ENCODE measurements at regions not wholly inside any gene's neighbourhood (a gene's known extent, or its start where the extent isn't known, plus 50 kb on each side); places are given as distances from the start of the nearest gene placed in this dataset.
"Not testable (repeated sequence)": the region's sequence is repeated elsewhere in the genome, so short reads cannot be mapped to it uniquely, and the experiment has no call there.

- Histone ChIP-seq H3K9me3 (no peaks in the 10 kb centered on the region), H3K4me1 (peaks cover 0 to 25% (median 5%) of the 10 kb centered on the region in 4 donors), H3K27ac (no peak overlapping the region), H3K36me3 (no peaks in the 10 kb centered on the region), H3K4me3 (no peak overlapping the region), H3K27me3 (no peaks in the 10 kb centered on the region)
- TF ChIP-seq CTCF (IDR thresholded peaks at IDR 0.05): no peak
- intact Hi-C loops (cut with DNase I; ENCODE audit: low total_unique reads): no loop called here
- no peak for DNase-seq
Measured at GRCh38 chr2:37746883-37747282, 75.4 kb upstream of the CDC42EP3 start.

- no peak for DNase-seq
- TF ChIP-seq CTCF (IDR thresholded peaks at IDR 0.05): no peak
- H3K9me3 ChIP-seq: no peaks in the 10 kb centered on the region
- peaks cover 0 to 15% (median 0%) of the 10 kb centered on the region in 4 donors for H3K4me1 ChIP-seq
- H3K27ac ChIP-seq: no peak overlapping the region
- intact Hi-C loops (cut with DNase I; ENCODE audit: low total_unique reads): no loop called here
- no peaks in the 10 kb centered on the region for H3K27me3 ChIP-seq
- H3K4me3 ChIP-seq: no peak overlapping the region
- H3K36me3 ChIP-seq: no peaks in the 10 kb centered on the region
Measured at GRCh38 chr2:37748541-37748940, 77.1 kb upstream of the CDC42EP3 start.

GRCh38 chr2:37750286-37750685, 78.8 kb upstream of the CDC42EP3 start:
- H3K9me3 ChIP-seq; H3K27ac ChIP-seq; H3K27me3 ChIP-seq; H3K4me3 ChIP-seq; H3K36me3 ChIP-seq; intact Hi-C loops (cut with DNase I; ENCODE audit: low total_unique reads); DNase-seq: not testable (repeated sequence)
- peaks cover 0 to 14% (median 0%) of the 10 kb centered on the region in 4 donors for H3K4me1 ChIP-seq

- Histone ChIP-seq H3K27me3 (no peaks in the 10 kb centered on the region), H3K4me3 (no peak overlapping the region), H3K36me3 (no peaks in the 10 kb centered on the region), H3K9me3 (no peaks in the 10 kb centered on the region), H3K27ac (no peak overlapping the region), H3K4me1 (no peaks in the 10 kb centered on the region)
- intact Hi-C loops (cut with DNase I; ENCODE audit: low total_unique reads): no loop called here
- TF ChIP-seq CTCF (IDR thresholded peaks at IDR 0.05): no peak
- DNase-seq: no peak
Measured at GRCh38 chr2:37752766-37753165, 81.3 kb upstream of the CDC42EP3 start.

GRCh38 chr2:37753758-37754157, 82.3 kb upstream of the CDC42EP3 start:
- no peak overlapping the region for H3K27ac ChIP-seq
- intact Hi-C loops (cut with DNase I; ENCODE audit: low total_unique reads): no loop called here
- no peaks in the 10 kb centered on the region for H3K4me1 ChIP-seq
- no peaks in the 10 kb centered on the region for H3K36me3 ChIP-seq
- no peak overlapping the region for H3K4me3 ChIP-seq
- DNase-seq: no peak
- no peaks in the 10 kb centered on the region for H3K9me3 ChIP-seq
- TF ChIP-seq CTCF (IDR thresholded peaks at IDR 0.05): no peak
- no peaks in the 10 kb centered on the region for H3K27me3 ChIP-seq

- intact Hi-C loops (cut with DNase I; ENCODE audit: low total_unique reads); H3K4me3 ChIP-seq; H3K27me3 ChIP-seq; H3K36me3 ChIP-seq; H3K9me3 ChIP-seq; DNase-seq; H3K4me1 ChIP-seq; H3K27ac ChIP-seq: not testable (repeated sequence)
Measured at GRCh38 chr2:37755961-37756559, 84.6 kb upstream of the CDC42EP3 start.

GRCh38 chr2:37757456-37757855, 86.0 kb upstream of the CDC42EP3 start:
- DNase-seq; H3K9me3 ChIP-seq; H3K27ac ChIP-seq; H3K4me3 ChIP-seq; intact Hi-C loops (cut with DNase I; ENCODE audit: low total_unique reads); H3K36me3 ChIP-seq; H3K4me1 ChIP-seq; H3K27me3 ChIP-seq: not testable (repeated sequence)

- H3K27me3 ChIP-seq; H3K4me3 ChIP-seq; H3K36me3 ChIP-seq; H3K9me3 ChIP-seq; DNase-seq; intact Hi-C loops (cut with DNase I; ENCODE audit: low total_unique reads); H3K27ac ChIP-seq: not testable (repeated sequence)
- H3K4me1 ChIP-seq: peaks cover 0 to 12% (median 0%) of the 10 kb centered on the region in 4 donors
Measured at GRCh38 chr2:37758141-37758601, 86.7 kb upstream of the CDC42EP3 start.

GRCh38 chr2:37759989-37760388, 88.5 kb upstream of the CDC42EP3 start:
- H3K36me3 ChIP-seq; H3K9me3 ChIP-seq; DNase-seq; H3K27me3 ChIP-seq; H3K27ac ChIP-seq; intact Hi-C loops (cut with DNase I; ENCODE audit: low total_unique reads); H3K4me3 ChIP-seq: not testable (repeated sequence)
- peaks cover 0 to 20% (median 0%) of the 10 kb centered on the region in 4 donors for H3K4me1 ChIP-seq
